HepG2 (cell line): ENCODE measurements at regions not wholly inside any gene's neighbourhood (a gene's known extent, or its start where the extent isn't known, plus 50 kb on each side); places are given as distances from the start of the nearest gene placed in this dataset.

Experiments used
- HES4 ChIP-seq: sonication (generic); formaldehyde crosslinking; IDR thresholded peaks from 2 replicates; pipeline ENCODE4 v1.9.0; 2021; ENCODE audit warnings: mild to moderate bottlenecking, missing genetic modification reagents, borderline replicate concordance
- MYC ChIP-seq: sonication (generic); formaldehyde crosslinking; IDR thresholded peaks from 2 replicates; pipeline ENCODE4 v1.9.0; 2021; ENCODE audit warnings: missing genetic modification reagents, borderline replicate concordance
- PITX1 ChIP-seq: sonication (generic); formaldehyde crosslinking; IDR thresholded peaks from 2 replicates; pipeline ENCODE4 v1.5.1; 2020; ENCODE audit warnings: mild to moderate bottlenecking, missing genetic modification reagents
- POLR2A ChIP-seq, 2 experiments: IDR thresholded peaks; 2 replicates each; pipeline ENCODE4 v1.6.1; 2011; ENCODE audit warnings: low read depth in 2 of 2, low read length in 2 of 2, mild to moderate bottlenecking in 1 of 2, moderate library complexity in 1 of 2; ENCODE audit not compliant: insufficient read depth in 1 of 2
- RARA ChIP-seq: IDR thresholded peaks from 2 replicates; pipeline ENCODE4 v1.6.1; 2016; ENCODE audit warnings: missing genetic modification reagents, missing compliant biosample characterization
- SIN3B ChIP-seq: fragments of 150-350 bp; IDR thresholded peaks from 2 replicates; pipeline ENCODE4 v1.6.1; 2014; ENCODE audit warnings: low read length
- SYNCRIP ChIP-seq: fragments of 200-400 bp; formaldehyde crosslinking; IDR thresholded peaks from 2 replicates; pipeline ENCODE4 v1.6.1; 2018; ENCODE audit warnings: mild to moderate bottlenecking, low read depth, low read length; ENCODE audit not compliant: insufficient read depth
- ZNF589 ChIP-seq: sonication (generic); formaldehyde crosslinking; conservative IDR thresholded peaks from 2 replicates; pipeline ENCODE4 v1.8.0; 2022; ENCODE audit warnings: mild to moderate bottlenecking, moderate library complexity, missing genetic modification reagents

DNA sequence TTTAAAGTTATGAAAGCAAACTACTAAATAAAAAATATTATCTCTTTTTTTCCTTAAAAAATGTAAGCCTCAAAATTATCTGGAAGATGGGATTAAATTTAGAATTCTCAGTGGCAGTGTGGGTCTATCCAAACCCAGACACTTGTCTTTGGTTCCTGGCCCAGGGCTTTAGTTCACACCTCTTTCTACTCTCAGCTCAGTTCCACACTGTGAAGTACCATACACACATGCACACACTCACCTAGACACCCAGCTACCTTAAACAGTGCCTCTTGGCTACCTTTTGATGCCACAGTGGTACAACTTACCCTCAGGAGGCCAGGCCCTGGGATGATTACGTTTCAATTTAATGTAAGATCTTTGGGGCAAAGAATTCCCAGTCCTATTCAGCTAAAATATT is 51.0 kb upstream of the TSC22D2 start:
- no peak for TF ChIP-seq POLR2A (IDR thresholded peaks at IDR 0.05; ENCODE audit: insufficient read depth in 1 of 2, low read depth in 2 of 2, low read length in 2 of 2)
- TF ChIP-seq PITX1 (CRISPR knock-in tag) = no peak
- no peak for TF ChIP-seq SIN3B
- TF ChIP-seq ZNF589 (CRISPR knock-in tag) = no peak
- no peak for TF ChIP-seq SYNCRIP
- TF ChIP-seq RARA = no peak
- TF ChIP-seq MYC (CRISPR knock-in tag) = no peak
- no peak for TF ChIP-seq HES4
